Urothelium cell line (cell line): ENCODE measurements at regions not wholly inside any gene's neighbourhood (a gene's known extent, or its start where the extent isn't known, plus 50 kb on each side); places are given as distances from the start of the nearest gene placed in this dataset.

Experiments used
- DNase-seq: peaks from one replicate; pipeline ENCODE4 v3.0.0; 2011; ENCODE audit warnings: low spot score, mixed read lengths
- FAIRE-seq: peaks from 2 replicates; lab custom pipeline; 2011; peaks lifted over from hg19 to GRCh38; lab: Jason Lieb, UNC

- FAIRE-seq (no peak), DNase-seq (no peak)
These were observed 139.5 kb upstream of the FAM83B start for GRCh38 chr6:54706844-54707605.

GRCh38 chr6:54710456-54710855 lies 136.1 kb upstream of the FAM83B start:
- FAIRE-seq (peak; percentile 27), DNase-seq (no peak)

- DNase-seq (no peak), FAIRE-seq (no peak)
These were observed 130.6 kb upstream of the FAM83B start for GRCh38 chr6:54716010-54716409.

- DNase-seq, result no peak
- no peak for FAIRE-seq
These were observed 129.7 kb upstream of the FAM83B start for GRCh38 chr6:54716877-54717276.

GRCh38 chr6:54717849-54718455 lies 128.6 kb upstream of the FAM83B start:
- DNase-seq (peak; percentile 52), FAIRE-seq (peak; percentile 40)

DNA sequence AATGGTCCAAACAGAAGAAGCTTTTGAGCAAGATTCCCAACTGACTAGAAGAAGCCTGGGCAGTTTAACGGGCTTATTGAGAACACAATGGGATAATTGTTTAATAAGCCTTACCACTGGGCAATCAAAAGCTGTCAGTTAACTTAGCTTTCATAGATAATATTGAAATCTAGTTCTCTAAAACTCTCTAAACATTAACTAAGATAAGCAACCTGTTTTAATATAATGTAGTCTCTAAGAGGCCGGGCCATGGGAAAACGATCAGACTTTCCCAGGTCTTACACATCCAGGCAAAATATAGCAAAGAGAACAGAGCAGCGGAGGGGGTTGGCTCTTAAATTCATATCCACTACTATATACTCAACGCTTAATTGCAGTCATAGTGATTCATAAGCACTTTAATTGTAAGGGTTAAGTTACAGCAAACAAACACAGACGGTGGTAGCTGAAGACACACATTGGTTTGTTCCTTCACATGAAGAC lies 128.0 kb upstream of the FAM83B start:
- FAIRE-seq (no peak), DNase-seq (no peak)

DNA sequence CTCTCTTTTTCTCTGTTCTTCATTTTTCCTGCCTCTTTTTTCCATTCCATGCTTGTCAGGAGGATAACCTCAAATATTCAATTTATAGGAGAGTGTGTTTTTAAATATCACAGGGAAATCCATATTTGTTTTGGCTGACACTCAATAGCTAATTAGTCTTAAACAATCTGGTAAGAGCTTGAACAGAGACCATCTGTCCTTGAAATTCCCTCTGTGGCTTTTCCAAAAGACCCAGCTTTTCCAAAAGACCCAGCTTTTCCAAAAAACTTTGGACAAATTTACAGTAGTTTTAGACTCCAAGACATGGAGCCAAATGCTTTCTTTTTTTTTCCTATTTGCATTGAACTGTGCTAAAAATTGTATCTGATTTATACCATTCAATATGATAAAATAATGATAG lies 127.4 kb upstream of the FAM83B start:
- DNase-seq (no peak), FAIRE-seq (no peak)

DNA sequence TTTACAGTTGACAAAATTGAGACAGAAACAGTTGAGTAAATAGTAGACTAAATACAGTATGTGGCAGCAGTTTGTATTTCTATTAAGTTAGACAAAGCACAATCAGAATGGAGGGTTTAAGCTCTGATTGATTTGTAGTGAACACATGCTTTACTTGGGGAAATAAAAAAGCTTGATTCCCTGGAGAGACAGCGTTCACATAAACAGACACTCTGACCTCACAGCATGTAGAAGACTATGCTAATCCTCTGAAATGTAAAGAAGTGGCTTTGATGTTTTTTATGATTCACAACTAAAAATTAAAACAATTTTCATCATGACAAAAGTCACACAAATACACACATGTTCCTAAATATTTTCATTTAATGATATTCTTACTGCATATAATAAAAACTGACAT lies 126.9 kb upstream of the FAM83B start:
- FAIRE-seq, result no peak

GRCh38 chr6:54722328-54722727 lies 124.2 kb upstream of the FAM83B start:
- DNase-seq (no peak), FAIRE-seq (no peak)

More for the DNA sequence above, 126.9 kb upstream of the FAM83B start:
- DNase-seq, result no peak

DNA sequence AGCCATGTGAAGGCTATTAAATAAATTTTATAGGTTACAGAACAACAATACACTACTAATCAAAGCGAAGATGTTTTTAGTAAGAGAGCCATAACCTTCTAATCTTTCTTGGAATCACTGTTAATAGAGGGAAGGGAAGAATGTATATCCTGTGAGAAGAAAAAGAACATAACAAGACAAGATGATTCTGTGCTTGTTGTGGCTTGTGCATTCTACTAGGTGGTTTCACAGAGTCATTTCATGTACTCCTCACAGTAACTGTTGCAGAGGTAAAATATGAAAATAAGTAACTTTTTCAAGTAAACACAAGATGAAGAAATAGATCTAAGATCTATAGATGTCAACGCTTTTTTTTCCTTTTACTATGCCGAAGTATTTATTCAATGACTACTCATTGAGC lies 116.9 kb upstream of the FAM83B start:
- no peak for DNase-seq
- FAIRE-seq, result no peak

DNA sequence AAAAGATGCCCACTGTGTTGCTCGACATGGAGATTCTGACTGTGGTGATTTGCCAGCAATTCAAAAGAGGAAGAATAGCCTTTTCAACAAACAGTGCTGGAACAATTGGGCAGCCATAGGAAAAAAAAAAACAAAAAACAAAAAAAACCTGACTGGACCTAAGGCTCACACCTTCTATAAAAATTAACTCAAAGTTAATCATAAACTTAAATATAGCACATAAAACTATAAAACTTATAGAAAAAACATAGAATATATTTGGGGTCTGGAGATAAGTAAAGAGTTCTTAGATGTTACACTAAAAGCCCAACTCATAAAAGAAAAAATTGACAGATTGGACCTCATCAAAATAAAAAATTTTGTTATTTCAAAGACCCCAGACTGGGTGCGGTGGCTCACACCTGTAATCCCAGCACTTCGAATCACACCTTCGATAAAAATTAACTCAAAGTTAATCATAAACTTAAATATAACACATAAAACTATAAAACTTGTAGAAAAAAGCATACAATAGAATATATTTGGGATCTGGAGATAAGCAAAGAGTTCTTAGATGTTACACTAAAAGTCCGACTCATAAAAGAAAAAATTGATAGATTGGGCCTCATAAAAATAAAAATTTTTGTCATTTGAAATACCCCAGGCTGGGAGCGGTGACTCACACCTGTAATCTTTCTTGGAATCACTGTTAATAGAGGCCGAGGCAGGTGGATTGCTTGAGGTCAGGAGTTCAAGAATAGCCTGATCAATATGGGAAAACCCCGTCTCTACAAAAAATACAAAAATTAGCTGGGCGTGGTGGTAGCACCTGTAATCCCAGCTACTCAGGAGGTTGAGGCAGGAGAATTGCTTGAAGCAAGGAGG lies 115.6 kb upstream of the FAM83B start:
- DNase-seq (no peak), FAIRE-seq (no peak)

- DNase-seq (no peak), FAIRE-seq (no peak)
These were observed 109.3 kb upstream of the FAM83B start for GRCh38 chr6:54737247-54737646.

DNA sequence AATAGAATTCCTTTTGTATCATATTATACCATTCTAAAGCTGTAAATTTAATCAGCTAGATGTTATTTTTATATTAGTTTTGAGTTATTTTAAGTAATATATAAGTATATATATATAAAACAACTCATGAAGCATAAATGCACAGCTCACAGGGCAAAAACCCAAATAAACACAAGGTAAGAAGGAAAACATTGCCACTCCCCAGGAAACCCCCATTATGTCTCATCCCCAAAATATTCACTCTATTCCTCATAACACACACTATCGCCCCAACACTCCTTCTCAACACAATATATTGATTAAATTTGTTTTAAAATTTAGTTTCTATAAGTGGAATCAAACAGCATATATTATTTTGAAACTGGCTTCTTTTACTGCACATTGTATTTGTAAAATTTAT lies 98.6 kb upstream of the FAM83B start:
- no peak for FAIRE-seq
- DNase-seq, result no peak

- no peak for FAIRE-seq
- no peak for DNase-seq
These were observed 92.2 kb upstream of the FAM83B start for GRCh38 chr6:54754406-54754805.

- DNase-seq (no peak), FAIRE-seq (no peak)
These were observed 88.2 kb upstream of the FAM83B start for GRCh38 chr6:54758340-54758739.

DNA sequence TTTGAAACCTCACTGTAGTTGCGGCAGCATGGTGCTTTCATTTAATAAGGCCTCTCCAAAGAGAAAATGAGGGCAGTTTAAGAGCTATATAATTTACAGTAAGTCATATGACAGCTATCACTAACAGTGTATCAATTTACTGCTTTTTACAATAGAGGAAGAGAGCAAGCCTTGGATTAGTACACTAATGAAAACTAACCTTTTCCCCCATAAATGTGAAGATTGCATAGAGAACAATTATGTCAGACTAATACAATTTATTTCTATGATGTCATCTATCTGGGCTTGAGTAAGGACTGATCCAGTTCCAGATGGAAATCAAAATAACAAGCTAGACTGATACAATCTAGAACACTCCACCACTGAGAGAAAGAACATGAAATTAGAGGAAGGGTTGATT lies 78.1 kb upstream of the FAM83B start:
- no peak for FAIRE-seq
- DNase-seq, result no peak

- FAIRE-seq (no peak), DNase-seq (no peak)
These were observed 76.2 kb upstream of the FAM83B start for GRCh38 chr6:54770328-54770727.

- no peak for FAIRE-seq
- DNase-seq, result no peak
These were observed 74.6 kb upstream of the FAM83B start for GRCh38 chr6:54771968-54772367.

GRCh38 chr6:54772610-54773009 lies 74.0 kb upstream of the FAM83B start:
- DNase-seq, result no peak
- FAIRE-seq, result no peak

DNA sequence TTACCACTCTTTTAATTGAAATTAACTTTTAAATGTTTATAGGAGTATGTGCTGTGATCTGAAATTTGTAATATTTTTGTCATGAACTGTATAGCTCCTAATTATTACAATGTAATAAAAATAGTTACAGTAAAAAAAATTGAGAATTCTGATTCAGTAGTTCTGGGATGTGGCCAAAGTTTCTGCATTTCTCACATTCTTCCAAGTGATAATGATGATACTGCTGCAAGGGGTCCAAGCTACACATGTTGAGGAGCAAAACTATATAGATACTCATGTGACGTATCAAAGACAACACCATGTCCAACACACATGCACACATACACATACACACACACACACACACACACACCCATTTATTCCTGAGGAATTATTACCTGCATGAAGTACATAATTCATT lies 71.0 kb upstream of the FAM83B start:
- FAIRE-seq (no peak), DNase-seq (no peak)

DNA sequence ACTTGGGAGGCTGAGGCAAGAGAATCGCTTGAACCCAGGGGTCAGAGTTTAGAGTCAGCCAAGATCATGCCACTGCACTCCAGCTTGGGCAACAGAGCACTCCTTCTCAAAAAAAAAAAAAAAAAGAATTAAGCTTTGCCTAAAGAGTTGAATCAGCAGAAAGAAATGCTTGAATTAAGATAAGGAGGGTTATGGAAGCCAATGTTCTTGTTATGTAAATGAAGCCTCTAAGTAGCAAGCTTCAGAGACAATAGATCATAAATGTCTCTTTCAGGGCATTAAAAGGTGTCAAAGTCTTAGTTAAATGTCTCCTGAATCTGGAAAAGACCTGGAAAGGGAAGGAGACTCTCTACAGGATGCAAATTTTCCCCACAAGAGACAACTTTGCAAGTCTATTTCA lies 69.7 kb upstream of the FAM83B start:
- FAIRE-seq (no peak), DNase-seq (no peak)

DNA sequence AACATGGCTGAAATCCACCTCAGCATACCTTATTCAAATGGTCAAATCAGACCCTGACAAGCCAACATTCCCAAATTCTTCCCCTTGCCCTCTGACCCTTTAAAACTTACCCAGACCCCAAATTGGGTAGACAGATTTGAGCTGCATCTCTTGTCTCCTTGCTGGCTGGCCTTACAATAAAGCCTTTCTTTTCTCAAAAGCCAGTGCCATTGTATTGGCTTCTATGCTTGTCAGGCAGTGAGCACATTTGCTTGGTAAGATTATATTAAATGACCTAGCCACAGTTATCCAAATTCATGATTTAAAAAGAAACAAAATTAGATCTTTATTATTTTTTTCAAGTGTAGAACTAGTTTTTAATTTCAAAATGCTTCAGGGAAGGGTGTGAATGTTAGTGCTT lies 67.8 kb upstream of the FAM83B start:
- DNase-seq, result no peak
- FAIRE-seq, result no peak
